Lower leg skin (tissue), 3 donors: ENCODE measurements at regions not wholly inside any gene's neighbourhood (a gene's known extent, or its start where the extent isn't known, plus 50 kb on each side); places are given as distances from the start of the nearest gene placed in this dataset.

Experiments used
- POLR2A ChIP-seq, 2 donors: fragments of 450-650 bp; IDR thresholded peaks; one replicate each; pipeline ENCODE4 v1.6.1; 2016 to 2017; ENCODE audit warnings: antibody characterized with exemption in 2 of 2, mild to moderate bottlenecking in 1 of 2, moderate library complexity in 1 of 2
- TF ChIP-seq, protein P1 (sequence below), 3 donors: fragments of 450-650 bp; IDR thresholded peaks; one replicate each; pipeline ENCODE4 v1.5.1; 2016; ENCODE audit warnings: antibody characterized with exemption in 3 of 3, mild to moderate bottlenecking in 3 of 3, moderate library complexity in 2 of 3

- no peak for TF ChIP-seq POLR2A (IDR thresholded peaks at IDR 0.05)
- TF ChIP-seq, protein P1, sequence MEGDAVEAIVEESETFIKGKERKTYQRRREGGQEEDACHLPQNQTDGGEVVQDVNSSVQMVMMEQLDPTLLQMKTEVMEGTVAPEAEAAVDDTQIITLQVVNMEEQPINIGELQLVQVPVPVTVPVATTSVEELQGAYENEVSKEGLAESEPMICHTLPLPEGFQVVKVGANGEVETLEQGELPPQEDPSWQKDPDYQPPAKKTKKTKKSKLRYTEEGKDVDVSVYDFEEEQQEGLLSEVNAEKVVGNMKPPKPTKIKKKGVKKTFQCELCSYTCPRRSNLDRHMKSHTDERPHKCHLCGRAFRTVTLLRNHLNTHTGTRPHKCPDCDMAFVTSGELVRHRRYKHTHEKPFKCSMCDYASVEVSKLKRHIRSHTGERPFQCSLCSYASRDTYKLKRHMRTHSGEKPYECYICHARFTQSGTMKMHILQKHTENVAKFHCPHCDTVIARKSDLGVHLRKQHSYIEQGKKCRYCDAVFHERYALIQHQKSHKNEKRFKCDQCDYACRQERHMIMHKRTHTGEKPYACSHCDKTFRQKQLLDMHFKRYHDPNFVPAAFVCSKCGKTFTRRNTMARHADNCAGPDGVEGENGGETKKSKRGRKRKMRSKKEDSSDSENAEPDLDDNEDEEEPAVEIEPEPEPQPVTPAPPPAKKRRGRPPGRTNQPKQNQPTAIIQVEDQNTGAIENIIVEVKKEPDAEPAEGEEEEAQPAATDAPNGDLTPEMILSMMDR (IDR thresholded peaks at IDR 0.05): no peak
Observed at GRCh38 chr13:70191034-70191433, 82.8 kb upstream of the KLHL1 start.
